Neural cell (in vitro differentiated cells): ENCODE measurements at regions not wholly inside any gene's neighbourhood (a gene's known extent, or its start where the extent isn't known, plus 50 kb on each side); places are given as distances from the start of the nearest gene placed in this dataset.

Experiments
- H2AFZ ChIP-seq: fragments of 200-600, 300-800 bp; sonication (generic), shearing (Covaris generic); 2 replicates; pipeline ENCODE4 v1.6.0; 2014; ENCODE audit warnings: low read depth, mild to moderate bottlenecking, antibody characterized with exemption, low read length, moderate library complexity
- H3F3A ChIP-seq: fragments of 200-600 bp; shearing (Covaris generic); 2 replicates; pipeline ENCODE4 v1.6.1; 2016; ENCODE audit warnings: mild to moderate bottlenecking, moderate library complexity, mixed read lengths, antibody characterized with exemption, low read length; ENCODE audit not compliant: insufficient read depth, poor library complexity, severe bottlenecking
- H3K27ac ChIP-seq: fragments of 200-600, 300-800 bp; sonication (generic), shearing (Covaris generic); 2 replicates; pipeline ENCODE4 v1.5.1; 2014; ENCODE audit warnings: mild to moderate bottlenecking, low read length, moderate library complexity
- H3K27me3 ChIP-seq: fragments of 300-800, 200-600 bp; sonication (generic), shearing (Covaris generic); 2 replicates; pipeline ENCODE4 v1.6.0; 2014; ENCODE audit warnings: mild to moderate bottlenecking, low read depth, low read length, moderate library complexity; ENCODE audit not compliant: insufficient read depth
- H3K36me3 ChIP-seq: fragments of 300-800, 200-600 bp; sonication (generic), shearing (Covaris generic); 2 replicates; pipeline ENCODE4 v1.5.1; 2014; ENCODE audit warnings: mild to moderate bottlenecking, antibody characterized with exemption, low read length, moderate library complexity; ENCODE audit not compliant: insufficient read depth
- H3K4me2 ChIP-seq: fragments of 300-800, 200-600 bp; sonication (generic), shearing (Covaris generic); 2 replicates; pipeline ENCODE4 v1.6.0; 2014; ENCODE audit warnings: mild to moderate bottlenecking, low read length
- H3K4me3 ChIP-seq: fragments of 300-800, 200-600 bp; sonication (generic), shearing (Covaris generic); 2 replicates; pipeline ENCODE4 v1.5.1; 2014; ENCODE audit warnings: mild to moderate bottlenecking, low read length, moderate library complexity
- H3K79me2 ChIP-seq: fragments of 200-600 bp; shearing (Covaris generic); replicated peaks from 2 replicates; pipeline ENCODE4 v1.6.0; 2014; ENCODE audit warnings: mild to moderate bottlenecking, low read length, moderate library complexity; ENCODE audit not compliant: insufficient read depth
- H3K9ac ChIP-seq: fragments of 300-800, 200-600 bp; sonication (generic), shearing (Covaris generic); 2 replicates; pipeline ENCODE4 v1.6.1; 2016; ENCODE audit warnings: mild to moderate bottlenecking, low read length, mixed read lengths
- H3K9me2 ChIP-seq: fragments of 200-600 bp; shearing (Covaris generic); 2 replicates; pipeline ENCODE4 v1.6.1; 2016; ENCODE audit warnings: mild to moderate bottlenecking, low read length, mixed read lengths; ENCODE audit not compliant: insufficient read depth
- H3K9me3 ChIP-seq: fragments of 200-600, 300-800 bp; sonication (generic), shearing (Covaris generic); 2 replicates; pipeline ENCODE4 v1.6.1; 2016; ENCODE audit warnings: mild to moderate bottlenecking, mixed run types, low read length, moderate library complexity, mixed read lengths
- H4K20me1 ChIP-seq: fragments of 200-600 bp; shearing (Covaris generic); 2 replicates; pipeline ENCODE4 v1.6.1; 2016; ENCODE audit warnings: mild to moderate bottlenecking, mixed run types; ENCODE audit not compliant: insufficient read depth
- EP300 ChIP-seq: fragments of 450-650 bp; conservative IDR thresholded peaks from 2 replicates; pipeline ENCODE4 v1.6.1; 2014; ENCODE audit warnings: antibody characterized with exemption, mild to moderate bottlenecking, moderate library complexity; ENCODE audit not compliant: poor library complexity, severe bottlenecking
- EZH2 ChIP-seq: fragments of 200-600, 300-800 bp; shearing (Covaris generic), sonication (generic); IDR thresholded peaks from 2 replicates; pipeline ENCODE4 v1.6.1; 2014; ENCODE audit warnings: antibody characterized with exemption, low read length, borderline replicate concordance, mild to moderate bottlenecking; ENCODE audit not compliant: insufficient read depth, poor library complexity, severe bottlenecking
- MXI1 ChIP-seq: fragments of 450-650 bp; conservative IDR thresholded peaks from 2 replicates; pipeline ENCODE4 v1.6.1; 2014; ENCODE audit warnings: antibody characterized with exemption, mild to moderate bottlenecking; ENCODE audit not compliant: poor library complexity, severe bottlenecking
- POLR2AphosphoS5 ChIP-seq: IDR thresholded peaks from 2 replicates; pipeline ENCODE4 v1.6.1; 2012
- RAD21 ChIP-seq: fragments of 450-650 bp; conservative IDR thresholded peaks from 2 replicates; pipeline ENCODE4 v1.6.1; 2014; ENCODE audit warnings: antibody characterized with exemption, mild to moderate bottlenecking, moderate library complexity
- SMC3 ChIP-seq: fragments of 450-650 bp; conservative IDR thresholded peaks from 2 replicates; pipeline ENCODE4 v1.6.1; 2014; ENCODE audit warnings: antibody characterized with exemption, mild to moderate bottlenecking, moderate library complexity; ENCODE audit not compliant: poor library complexity
- TAF1 ChIP-seq: IDR thresholded peaks from 2 replicates; pipeline ENCODE4 v1.6.1; 2012; ENCODE audit warnings: low read depth
- TF ChIP-seq, protein P1 (sequence below): IDR thresholded peaks from 2 replicates; pipeline ENCODE4 v1.6.1; 2012; ENCODE audit warnings: borderline replicate concordance
- TF ChIP-seq, protein P2 (sequence below): fragments of 450-650 bp; IDR thresholded peaks from 2 replicates; pipeline ENCODE4 v1.5.1; 2014; ENCODE audit warnings: antibody characterized with exemption, mild to moderate bottlenecking, moderate library complexity; ENCODE audit not compliant: poor library complexity, severe bottlenecking

DNA sequence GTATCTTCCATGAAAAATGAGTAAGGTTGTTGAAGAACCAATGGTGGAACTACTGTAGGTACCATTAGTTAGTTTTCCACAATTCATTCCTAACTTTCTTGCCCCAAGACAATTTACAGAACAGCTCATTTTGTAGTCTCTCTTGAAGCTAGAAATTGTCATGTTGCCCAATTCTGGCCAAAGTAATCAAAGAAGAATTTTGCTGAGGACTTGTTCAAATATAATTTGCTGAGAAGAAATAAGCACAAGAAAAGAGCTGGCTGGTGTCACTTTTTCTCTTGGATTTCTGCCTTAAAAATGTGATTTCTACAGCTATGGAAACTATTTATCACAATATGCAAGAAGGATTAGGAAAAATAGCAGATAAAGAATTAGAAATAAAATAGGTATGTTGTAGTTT, 199.2 kb upstream of the SEMA3A start:
- Histone ChIP-seq H2AFZ (no peak overlapping the region), H4K20me1 (no peaks in the 10 kb centered on the region), H3K4me2 (no peak overlapping the region), H3K27me3 (no peaks in the 10 kb centered on the region), H3K9me3 (no peaks in the 10 kb centered on the region), H3K9me2 (no peaks in the 10 kb centered on the region), H3F3A (no peaks in the 10 kb centered on the region), H3K79me2 (no peaks in the 10 kb centered on the region), H3K4me3 (no peak overlapping the region), H3K9ac (no peak overlapping the region), H3K36me3 (no peaks in the 10 kb centered on the region), H3K27ac (no peak overlapping the region)
- TF ChIP-seq TAF1 = no peak
- TF ChIP-seq EZH2 = no peak
- TF ChIP-seq POLR2AphosphoS5 = no peak
- TF ChIP-seq, protein P1, sequence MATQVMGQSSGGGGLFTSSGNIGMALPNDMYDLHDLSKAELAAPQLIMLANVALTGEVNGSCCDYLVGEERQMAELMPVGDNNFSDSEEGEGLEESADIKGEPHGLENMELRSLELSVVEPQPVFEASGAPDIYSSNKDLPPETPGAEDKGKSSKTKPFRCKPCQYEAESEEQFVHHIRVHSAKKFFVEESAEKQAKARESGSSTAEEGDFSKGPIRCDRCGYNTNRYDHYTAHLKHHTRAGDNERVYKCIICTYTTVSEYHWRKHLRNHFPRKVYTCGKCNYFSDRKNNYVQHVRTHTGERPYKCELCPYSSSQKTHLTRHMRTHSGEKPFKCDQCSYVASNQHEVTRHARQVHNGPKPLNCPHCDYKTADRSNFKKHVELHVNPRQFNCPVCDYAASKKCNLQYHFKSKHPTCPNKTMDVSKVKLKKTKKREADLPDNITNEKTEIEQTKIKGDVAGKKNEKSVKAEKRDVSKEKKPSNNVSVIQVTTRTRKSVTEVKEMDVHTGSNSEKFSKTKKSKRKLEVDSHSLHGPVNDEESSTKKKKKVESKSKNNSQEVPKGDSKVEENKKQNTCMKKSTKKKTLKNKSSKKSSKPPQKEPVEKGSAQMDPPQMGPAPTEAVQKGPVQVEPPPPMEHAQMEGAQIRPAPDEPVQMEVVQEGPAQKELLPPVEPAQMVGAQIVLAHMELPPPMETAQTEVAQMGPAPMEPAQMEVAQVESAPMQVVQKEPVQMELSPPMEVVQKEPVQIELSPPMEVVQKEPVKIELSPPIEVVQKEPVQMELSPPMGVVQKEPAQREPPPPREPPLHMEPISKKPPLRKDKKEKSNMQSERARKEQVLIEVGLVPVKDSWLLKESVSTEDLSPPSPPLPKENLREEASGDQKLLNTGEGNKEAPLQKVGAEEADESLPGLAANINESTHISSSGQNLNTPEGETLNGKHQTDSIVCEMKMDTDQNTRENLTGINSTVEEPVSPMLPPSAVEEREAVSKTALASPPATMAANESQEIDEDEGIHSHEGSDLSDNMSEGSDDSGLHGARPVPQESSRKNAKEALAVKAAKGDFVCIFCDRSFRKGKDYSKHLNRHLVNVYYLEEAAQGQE = no peak
- TF ChIP-seq, protein P2, sequence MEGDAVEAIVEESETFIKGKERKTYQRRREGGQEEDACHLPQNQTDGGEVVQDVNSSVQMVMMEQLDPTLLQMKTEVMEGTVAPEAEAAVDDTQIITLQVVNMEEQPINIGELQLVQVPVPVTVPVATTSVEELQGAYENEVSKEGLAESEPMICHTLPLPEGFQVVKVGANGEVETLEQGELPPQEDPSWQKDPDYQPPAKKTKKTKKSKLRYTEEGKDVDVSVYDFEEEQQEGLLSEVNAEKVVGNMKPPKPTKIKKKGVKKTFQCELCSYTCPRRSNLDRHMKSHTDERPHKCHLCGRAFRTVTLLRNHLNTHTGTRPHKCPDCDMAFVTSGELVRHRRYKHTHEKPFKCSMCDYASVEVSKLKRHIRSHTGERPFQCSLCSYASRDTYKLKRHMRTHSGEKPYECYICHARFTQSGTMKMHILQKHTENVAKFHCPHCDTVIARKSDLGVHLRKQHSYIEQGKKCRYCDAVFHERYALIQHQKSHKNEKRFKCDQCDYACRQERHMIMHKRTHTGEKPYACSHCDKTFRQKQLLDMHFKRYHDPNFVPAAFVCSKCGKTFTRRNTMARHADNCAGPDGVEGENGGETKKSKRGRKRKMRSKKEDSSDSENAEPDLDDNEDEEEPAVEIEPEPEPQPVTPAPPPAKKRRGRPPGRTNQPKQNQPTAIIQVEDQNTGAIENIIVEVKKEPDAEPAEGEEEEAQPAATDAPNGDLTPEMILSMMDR = no peak
- no peak for TF ChIP-seq EP300
- no peak for TF ChIP-seq MXI1
- no peak for TF ChIP-seq RAD21
- no peak for TF ChIP-seq SMC3

DNA sequence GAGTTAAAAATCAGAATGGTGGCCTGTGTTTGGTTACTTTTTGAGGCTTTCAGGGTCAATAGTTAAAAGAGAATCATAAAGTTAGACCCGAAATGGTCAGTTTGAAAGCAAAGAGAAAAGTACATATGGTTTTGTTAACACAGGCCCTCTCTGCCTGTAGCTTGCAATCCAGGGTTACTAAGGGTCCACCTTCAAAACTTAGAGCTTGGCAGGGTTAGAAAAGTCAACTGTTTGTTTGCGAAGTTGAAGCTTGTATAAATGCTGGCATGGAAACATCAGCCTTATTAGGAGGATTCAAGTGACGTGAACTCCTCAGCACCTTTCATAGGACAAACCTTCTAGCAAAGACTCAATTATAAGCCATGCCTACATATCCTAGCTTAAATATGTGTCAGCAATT, 196.3 kb upstream of the SEMA3A start:
- no peaks in the 10 kb centered on the region for H4K20me1 ChIP-seq
- H3F3A ChIP-seq = no peaks in the 10 kb centered on the region
- H3K27me3 ChIP-seq = no peaks in the 10 kb centered on the region
- no peaks in the 10 kb centered on the region for H3K9me3 ChIP-seq
- H3K9ac ChIP-seq = no peak overlapping the region
- no peaks in the 10 kb centered on the region for H3K9me2 ChIP-seq
- peak overlapping the region; percentile 56 for H3K27ac ChIP-seq
- peak overlapping the region; percentile 23 for H3K4me2 ChIP-seq
- no peak overlapping the region for H2AFZ ChIP-seq
- TF ChIP-seq TAF1 (no peak), EZH2 (no peak), EP300 (no peak), MXI1 (no peak), POLR2AphosphoS5 (no peak), SMC3 (no peak), RAD21 (no peak)
- TF ChIP-seq, protein P1 = no peak
- TF ChIP-seq, protein P2 = no peak
- no peak overlapping the region for H3K4me3 ChIP-seq
- no peaks in the 10 kb centered on the region for H3K79me2 ChIP-seq
- no peaks in the 10 kb centered on the region for H3K36me3 ChIP-seq
